ENCODE measurements at regions not wholly inside any gene's neighbourhood (a gene's known extent, or its start where the extent isn't known, plus 50 kb on each side); places are given as distances from the start of the nearest gene placed in this dataset.

DNA sequence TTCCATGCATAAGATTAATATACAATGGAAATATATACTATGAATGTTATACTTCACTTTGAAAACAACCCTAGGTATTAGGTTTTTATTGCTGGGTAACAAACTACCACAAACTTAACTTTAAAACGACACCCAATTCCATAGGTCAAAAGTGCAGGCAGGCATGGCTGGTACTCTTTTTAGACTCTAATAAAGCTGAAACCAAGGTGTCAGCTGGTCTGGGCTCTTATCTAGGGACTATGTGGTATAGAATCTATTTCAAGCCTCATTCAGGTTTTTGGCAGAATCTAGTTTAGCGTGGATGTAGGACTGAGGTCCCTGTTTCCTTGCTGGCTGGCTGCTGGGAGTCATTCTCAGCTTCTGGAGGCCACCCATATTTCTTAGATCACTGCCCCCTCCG lies 65.0 kb upstream of the TMEM168 start:
- Histone ChIP-seq H3K4me3 (ENCODE audit: low read depth, low read length) (no peak overlapping the region), H3K36me3 (ENCODE audit: control insufficient read depth, insufficient read depth, low read length) (no peaks in the 10 kb centered on the region), H3K27me3 (ENCODE audit: control insufficient read depth, insufficient read depth, low read length) (no peaks in the 10 kb centered on the region), H3K9me3 (ENCODE audit: control insufficient read depth, insufficient read depth, low read length) (no peaks in the 10 kb centered on the region), H3K27ac (ENCODE audit: low read depth, low read length) (no peak overlapping the region), H3K4me1 (ENCODE audit: control insufficient read depth, insufficient read depth, low read length) (no peaks in the 10 kb centered on the region)
- DNase-seq (ENCODE audit: low read depth in 4 of 6, low spot score in 6 of 6), result no peak
- no CpG with 5 or more reads among the region's 3 CpGs for WGBS (ENCODE audit: insufficient coverage)

DNA sequence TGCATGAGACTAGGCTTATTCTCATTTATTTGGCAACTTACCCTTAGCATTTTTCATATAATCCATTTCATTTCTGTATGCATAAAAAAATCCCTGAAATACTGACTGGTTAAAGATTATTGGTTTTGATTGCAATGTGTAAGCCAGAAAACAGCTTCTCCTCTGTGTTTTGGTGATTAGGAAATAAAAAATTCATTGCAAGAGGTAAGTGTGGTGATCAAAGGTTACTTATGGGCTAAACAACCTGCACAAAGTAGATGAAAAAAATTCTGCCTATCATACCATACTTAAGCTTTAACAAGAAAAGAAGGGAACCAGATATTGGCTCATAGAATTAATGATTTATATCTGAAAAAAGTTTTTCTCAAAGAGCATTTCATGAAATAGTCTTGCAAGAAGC lies 64.0 kb upstream of the TMEM168 start:
- Histone ChIP-seq H3K4me1 (ENCODE audit: control insufficient read depth, insufficient read depth, low read length) (no peaks in the 10 kb centered on the region), H3K27ac (ENCODE audit: low read depth, low read length) (no peak overlapping the region), H3K36me3 (ENCODE audit: control insufficient read depth, insufficient read depth, low read length) (no peaks in the 10 kb centered on the region), H3K27me3 (ENCODE audit: control insufficient read depth, insufficient read depth, low read length) (no peaks in the 10 kb centered on the region), H3K9me3 (ENCODE audit: control insufficient read depth, insufficient read depth, low read length) (no peaks in the 10 kb centered on the region), H3K4me3 (ENCODE audit: low read depth, low read length) (no peak overlapping the region)
- DNase-seq (ENCODE audit: low read depth in 4 of 6, low spot score in 6 of 6), result no peak

DNA sequence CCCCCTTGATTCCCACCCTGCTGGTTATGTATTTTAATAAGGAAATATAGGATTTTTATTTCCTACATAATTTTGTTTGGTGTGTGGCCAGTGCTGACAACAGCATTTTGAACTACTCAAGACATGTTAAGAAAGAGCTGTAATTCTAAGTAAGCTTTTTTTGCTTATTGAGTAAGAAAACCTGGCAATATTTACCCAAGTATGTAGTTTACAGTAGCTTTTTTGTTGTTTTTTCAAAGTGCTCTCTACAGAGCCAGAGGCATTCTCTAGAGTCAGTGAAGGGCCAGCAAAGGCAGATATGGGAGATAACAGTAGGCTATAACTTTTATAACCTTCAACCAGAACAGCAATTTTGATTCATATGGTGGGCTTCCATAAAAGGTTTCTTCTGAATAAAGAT lies 63.2 kb upstream of the TMEM168 start:
- peak in 1 of 6 donors; percentile 4 for DNase-seq (ENCODE audit: low read depth in 4 of 6, low spot score in 6 of 6)
- H3K4me1 ChIP-seq (ENCODE audit: control insufficient read depth, insufficient read depth, low read length), result no peaks in the 10 kb centered on the region
- H3K27ac ChIP-seq (ENCODE audit: low read depth, low read length), result no peak overlapping the region
- no peaks in the 10 kb centered on the region for H3K9me3 ChIP-seq (ENCODE audit: control insufficient read depth, insufficient read depth, low read length)
- no peaks in the 10 kb centered on the region for H3K27me3 ChIP-seq (ENCODE audit: control insufficient read depth, insufficient read depth, low read length)
- H3K36me3 ChIP-seq (ENCODE audit: control insufficient read depth, insufficient read depth, low read length), result no peaks in the 10 kb centered on the region
- no peak overlapping the region for H3K4me3 ChIP-seq (ENCODE audit: low read depth, low read length)

DNA sequence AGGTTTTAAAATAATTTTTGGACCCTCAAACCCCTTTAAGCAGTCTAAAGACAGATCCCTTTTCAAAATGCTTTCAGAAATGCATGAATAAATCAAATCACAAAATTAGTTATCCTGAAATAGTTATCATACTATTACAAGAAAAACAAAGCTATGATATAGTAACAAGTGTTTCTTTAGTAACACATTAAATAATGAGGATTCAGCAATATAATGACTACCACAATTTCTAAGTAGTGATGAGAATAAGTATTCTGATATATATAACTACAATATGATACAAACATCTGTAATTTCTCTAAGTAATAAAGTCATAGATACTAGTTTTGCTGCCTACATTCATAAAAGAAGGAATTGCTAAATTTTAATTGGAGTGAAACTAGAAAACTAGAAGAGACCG lies 53.0 kb upstream of the TMEM168 start:
- H3K9me3 ChIP-seq (ENCODE audit: control insufficient read depth, insufficient read depth, low read length), result no peaks in the 10 kb centered on the region
- WGBS (ENCODE audit: insufficient coverage), result no CpG with 5 or more reads among the region's 1 CpG
- no peaks in the 10 kb centered on the region for H3K27me3 ChIP-seq (ENCODE audit: control insufficient read depth, insufficient read depth, low read length)
- no peak overlapping the region for H3K27ac ChIP-seq (ENCODE audit: low read depth, low read length)
- no peaks in the 10 kb centered on the region for H3K4me1 ChIP-seq (ENCODE audit: control insufficient read depth, insufficient read depth, low read length)
- H3K4me3 ChIP-seq (ENCODE audit: low read depth, low read length), result no peak overlapping the region
- DNase-seq (ENCODE audit: low read depth in 4 of 6, low spot score in 6 of 6), result no peak
- no peaks in the 10 kb centered on the region for H3K36me3 ChIP-seq (ENCODE audit: control insufficient read depth, insufficient read depth, low read length)
